Endothelial cell (in vitro differentiated cells): ENCODE measurements at regions not wholly inside any gene's neighbourhood (a gene's known extent, or its start where the extent isn't known, plus 50 kb on each side); places are given as distances from the start of the nearest gene placed in this dataset.

Experiments used
- DNase-seq: peaks from one replicate; pipeline ENCODE4 v3.0.0; 2021; ENCODE audit warnings: low spot score
- H3K27ac Mint-ChIP-seq: one replicate; pipeline ENCODE4 v1.8.0; 2021; ENCODE audit warnings: mixed read lengths, inconsistent platforms; ENCODE audit not compliant: unreplicated experiment
- H3K27me3 Mint-ChIP-seq: one replicate; pipeline ENCODE4 v1.8.0; 2021; ENCODE audit warnings: mild to moderate bottlenecking, moderate library complexity, mixed read lengths, inconsistent platforms; ENCODE audit not compliant: unreplicated experiment
- H3K36me3 Mint-ChIP-seq: one replicate; pipeline ENCODE4 v1.8.0; 2021; ENCODE audit warnings: mild to moderate bottlenecking, low read depth, mixed read lengths, inconsistent platforms; ENCODE audit not compliant: unreplicated experiment
- H3K4me1 Mint-ChIP-seq: one replicate; pipeline ENCODE4 v1.8.0; 2021; ENCODE audit warnings: mild to moderate bottlenecking, mixed read lengths, inconsistent platforms; ENCODE audit not compliant: unreplicated experiment
- H3K4me3 Mint-ChIP-seq: one replicate; pipeline ENCODE4 v1.8.0; 2021; ENCODE audit warnings: mild to moderate bottlenecking, mixed read lengths, inconsistent platforms; ENCODE audit not compliant: unreplicated experiment
- H3K9me3 Mint-ChIP-seq: one replicate; pipeline ENCODE4 v1.8.0; 2021; ENCODE audit warnings: mixed read lengths, inconsistent platforms; ENCODE audit not compliant: unreplicated experiment
- TF ChIP-seq, protein P1 (sequence below): fragments of 200-600 bp; sonication (generic); IDR thresholded peaks from one replicate; pipeline ENCODE4 v1.5.0; 2021; ENCODE audit warnings: antibody characterized with exemption; ENCODE audit not compliant: unreplicated experiment

DNA sequence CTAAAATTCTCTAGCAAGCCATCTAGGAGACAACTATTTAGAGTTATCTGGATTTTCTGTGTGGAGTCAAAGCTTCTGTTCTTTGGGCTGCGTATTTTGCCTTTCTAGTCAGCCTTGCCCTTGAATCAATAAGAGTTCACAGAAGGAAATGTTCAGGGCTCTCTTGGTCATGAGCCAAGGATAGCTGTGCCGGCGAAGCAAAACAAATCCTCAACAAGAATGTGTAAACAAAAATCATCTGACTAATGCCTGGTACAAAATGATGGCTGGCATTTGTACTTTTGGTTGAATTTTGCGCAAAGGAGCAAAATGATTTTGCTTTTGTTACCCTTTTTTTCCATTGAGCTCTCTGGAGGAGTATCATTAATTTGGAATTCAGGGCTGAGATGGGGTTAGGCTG is 171.1 kb downstream of the DACT1 start:
- Mint-ChIP-seq H3K4me1 (no peaks in the 10 kb centered on the region), H3K27ac (no peak overlapping the region), H3K4me3 (no peak overlapping the region), H3K36me3 (no peaks in the 10 kb centered on the region), H3K27me3 (no peaks in the 10 kb centered on the region), H3K9me3 (no peaks in the 10 kb centered on the region)
- no peak for DNase-seq
- TF ChIP-seq, protein P1, sequence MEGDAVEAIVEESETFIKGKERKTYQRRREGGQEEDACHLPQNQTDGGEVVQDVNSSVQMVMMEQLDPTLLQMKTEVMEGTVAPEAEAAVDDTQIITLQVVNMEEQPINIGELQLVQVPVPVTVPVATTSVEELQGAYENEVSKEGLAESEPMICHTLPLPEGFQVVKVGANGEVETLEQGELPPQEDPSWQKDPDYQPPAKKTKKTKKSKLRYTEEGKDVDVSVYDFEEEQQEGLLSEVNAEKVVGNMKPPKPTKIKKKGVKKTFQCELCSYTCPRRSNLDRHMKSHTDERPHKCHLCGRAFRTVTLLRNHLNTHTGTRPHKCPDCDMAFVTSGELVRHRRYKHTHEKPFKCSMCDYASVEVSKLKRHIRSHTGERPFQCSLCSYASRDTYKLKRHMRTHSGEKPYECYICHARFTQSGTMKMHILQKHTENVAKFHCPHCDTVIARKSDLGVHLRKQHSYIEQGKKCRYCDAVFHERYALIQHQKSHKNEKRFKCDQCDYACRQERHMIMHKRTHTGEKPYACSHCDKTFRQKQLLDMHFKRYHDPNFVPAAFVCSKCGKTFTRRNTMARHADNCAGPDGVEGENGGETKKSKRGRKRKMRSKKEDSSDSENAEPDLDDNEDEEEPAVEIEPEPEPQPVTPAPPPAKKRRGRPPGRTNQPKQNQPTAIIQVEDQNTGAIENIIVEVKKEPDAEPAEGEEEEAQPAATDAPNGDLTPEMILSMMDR: no peak

- no peak for DNase-seq
- Mint-ChIP-seq H3K36me3 (no peaks in the 10 kb centered on the region), H3K4me3 (no peak overlapping the region), H3K27me3 (no peaks in the 10 kb centered on the region), H3K4me1 (no peaks in the 10 kb centered on the region), H3K27ac (no peak overlapping the region), H3K9me3 (no peaks in the 10 kb centered on the region)
- TF ChIP-seq, protein P1: no peak
Observed at GRCh38 chr14:58809520-58809919, 171.8 kb downstream of the DACT1 start.

GRCh38 chr14:58812050-58812910 is 174.5 kb downstream of the DACT1 start:
- H3K4me1 Mint-ChIP-seq: no peaks in the 10 kb centered on the region
- H3K36me3 Mint-ChIP-seq: no peaks in the 10 kb centered on the region
- no peaks in the 10 kb centered on the region for H3K9me3 Mint-ChIP-seq
- H3K27me3 Mint-ChIP-seq: no peaks in the 10 kb centered on the region
- H3K27ac Mint-ChIP-seq: no peak overlapping the region
- TF ChIP-seq, protein P1: no peak
- DNase-seq: no peak
- no peak overlapping the region for H3K4me3 Mint-ChIP-seq

DNA sequence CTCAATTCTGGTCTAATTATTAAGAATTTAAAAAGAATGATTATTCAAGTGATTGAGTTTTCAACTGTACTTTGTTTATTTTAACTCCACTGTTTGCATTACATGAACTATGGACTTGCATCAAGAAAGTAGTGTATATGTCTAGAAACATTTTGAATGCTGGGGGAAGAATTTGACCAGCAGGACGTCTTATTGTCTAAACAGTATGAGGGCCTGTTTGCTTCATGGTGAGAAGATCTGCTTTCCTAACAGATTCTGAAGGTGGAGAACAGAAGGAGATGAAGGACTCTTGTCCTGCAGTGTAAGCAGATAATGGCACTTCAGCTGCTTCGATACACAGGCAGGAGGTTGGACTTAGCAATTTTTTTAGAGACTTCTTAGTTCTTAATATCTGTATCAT is 176.0 kb downstream of the DACT1 start:
- Mint-ChIP-seq H3K27me3 (no peaks in the 10 kb centered on the region), H3K27ac (no peak overlapping the region), H3K4me1 (no peaks in the 10 kb centered on the region), H3K4me3 (no peak overlapping the region), H3K36me3 (no peaks in the 10 kb centered on the region), H3K9me3 (no peaks in the 10 kb centered on the region)
- TF ChIP-seq, protein P1: no peak
- DNase-seq: no peak

- H3K27ac Mint-ChIP-seq: no peak overlapping the region
- no peak for DNase-seq
- H3K4me1 Mint-ChIP-seq: no peaks in the 10 kb centered on the region
- H3K27me3 Mint-ChIP-seq: no peaks in the 10 kb centered on the region
- no peaks in the 10 kb centered on the region for H3K9me3 Mint-ChIP-seq
- no peaks in the 10 kb centered on the region for H3K36me3 Mint-ChIP-seq
- no peak overlapping the region for H3K4me3 Mint-ChIP-seq
- TF ChIP-seq, protein P1: no peak
Observed at GRCh38 chr14:58814466-58814865, 176.7 kb downstream of the DACT1 start.
